Activated naive CD4-positive, alpha-beta T cell treated with anti-CD3 and anti-CD28 coated beads, Interleukin-2, amount 10 ng/mL, durations not matched to agents 7 days and 5 days (primary cell): ENCODE measurements at regions not wholly inside any gene's neighbourhood (a gene's known extent, or its start where the extent isn't known, plus 50 kb on each side); places are given as distances from the start of the nearest gene placed in this dataset.

Experiments
- CTCF ChIA-PET: fragments of 350-600 bp; sonication (Branson Sonifier 250); formaldehyde crosslinking; loops from one replicate; lab custom pipeline; 2021; ENCODE audit warnings: antibody characterized with exemption; lab: Charles Lee
- DNase-seq: peaks from one replicate; pipeline ENCODE4 v3.0.0-alpha.2; 2020
- H3K27ac Mint-ChIP-seq: one replicate; pipeline ENCODE4 v1.8.0; 2021; ENCODE audit warnings: mild to moderate bottlenecking, moderate library complexity, mixed read lengths
- H3K27me3 Mint-ChIP-seq: one replicate; pipeline ENCODE4 v1.8.0; 2021; ENCODE audit warnings: mild to moderate bottlenecking, mixed read lengths
- H3K36me3 Mint-ChIP-seq: one replicate; pipeline ENCODE4 v1.8.0; 2021; ENCODE audit warnings: mixed read lengths
- H3K4me1 Mint-ChIP-seq: one replicate; pipeline ENCODE4 v1.8.0; 2021; ENCODE audit warnings: mixed read lengths
- H3K4me3 Mint-ChIP-seq: one replicate; pipeline ENCODE4 v1.8.0; 2021; ENCODE audit warnings: mild to moderate bottlenecking, moderate library complexity, mixed read lengths
- H3K9me3 Mint-ChIP-seq: one replicate; pipeline ENCODE4 v1.8.0; 2021; ENCODE audit warnings: mixed read lengths

- Mint-ChIP-seq H3K27ac (no peak overlapping the region), H3K9me3 (peaks cover 13% of the 10 kb centered on the region), H3K27me3 (no peaks in the 10 kb centered on the region), H3K36me3 (no peaks in the 10 kb centered on the region), H3K4me1 (no peaks in the 10 kb centered on the region), H3K4me3 (no peak overlapping the region)
- CTCF ChIA-PET: interaction anchor here (0.6 kb wide), 1 partner anchor 16 kb away, joined by 3 read pairs; no protein-coding TSS in a partner anchor
- no peak for DNase-seq
Observed at GRCh38 chr5:110224050-110224449, 502.4 kb downstream of the TMEM232 start.

DNA sequence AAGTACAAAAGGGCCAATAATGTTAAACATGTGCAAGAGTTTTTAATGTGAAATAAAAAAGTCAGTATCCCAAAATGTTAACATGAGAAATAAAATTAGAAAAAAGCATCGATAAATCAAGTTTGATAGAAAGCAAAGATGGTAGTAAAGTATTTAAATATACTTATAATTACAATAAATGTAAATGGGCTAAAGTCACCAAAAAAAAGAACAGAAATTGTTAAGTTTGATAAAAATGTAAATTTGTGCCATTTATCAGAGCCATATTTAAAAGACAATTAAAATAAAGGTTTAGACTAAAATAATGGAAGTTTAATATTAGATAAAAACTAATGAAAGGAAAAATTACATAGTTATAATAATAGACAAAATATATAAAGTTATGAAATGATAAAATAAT, 500.5 kb downstream of the TMEM232 start:
- peaks cover 10% of the 10 kb centered on the region for H3K9me3 Mint-ChIP-seq
- CTCF ChIA-PET: no interaction called here
- DNase-seq: no peak
- no peak overlapping the region for H3K27ac Mint-ChIP-seq
- H3K27me3 Mint-ChIP-seq: no peaks in the 10 kb centered on the region
- no peaks in the 10 kb centered on the region for H3K36me3 Mint-ChIP-seq
- H3K4me3 Mint-ChIP-seq: no peak overlapping the region
- no peaks in the 10 kb centered on the region for H3K4me1 Mint-ChIP-seq

GRCh38 chr5:110239786-110240185, 486.7 kb downstream of the TMEM232 start:
- H3K36me3 Mint-ChIP-seq: no peaks in the 10 kb centered on the region
- no peaks in the 10 kb centered on the region for H3K27me3 Mint-ChIP-seq
- no peaks in the 10 kb centered on the region for H3K4me1 Mint-ChIP-seq
- H3K27ac Mint-ChIP-seq: no peak overlapping the region
- H3K9me3 Mint-ChIP-seq: no peaks in the 10 kb centered on the region
- CTCF ChIA-PET: no interaction called here
- no peak overlapping the region for H3K4me3 Mint-ChIP-seq
- no peak for DNase-seq

DNA sequence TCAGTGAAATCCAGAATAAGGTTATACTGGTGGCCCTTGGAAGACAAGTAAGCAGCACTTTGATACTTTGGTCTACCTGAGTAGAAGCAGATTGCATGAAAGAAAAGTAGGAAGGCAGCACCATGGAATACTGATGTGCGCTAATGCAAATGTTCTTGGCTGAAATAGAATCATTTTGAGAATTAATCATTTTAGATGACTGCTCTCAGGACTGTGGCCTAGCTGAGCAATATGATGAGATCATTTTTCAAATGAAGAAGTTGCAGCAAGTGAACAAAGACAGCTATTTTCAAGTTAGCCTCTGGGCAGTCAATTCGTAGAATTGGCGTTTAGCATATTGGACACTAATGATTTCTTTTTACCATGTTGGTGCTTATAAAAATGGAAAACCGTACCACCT, 483.5 kb downstream of the TMEM232 start:
- Mint-ChIP-seq H3K4me1 (no peaks in the 10 kb centered on the region), H3K27me3 (no peaks in the 10 kb centered on the region), H3K27ac (no peak overlapping the region), H3K4me3 (no peak overlapping the region), H3K9me3 (no peaks in the 10 kb centered on the region), H3K36me3 (no peaks in the 10 kb centered on the region)
- CTCF ChIA-PET: no interaction called here
- DNase-seq: no peak

DNA sequence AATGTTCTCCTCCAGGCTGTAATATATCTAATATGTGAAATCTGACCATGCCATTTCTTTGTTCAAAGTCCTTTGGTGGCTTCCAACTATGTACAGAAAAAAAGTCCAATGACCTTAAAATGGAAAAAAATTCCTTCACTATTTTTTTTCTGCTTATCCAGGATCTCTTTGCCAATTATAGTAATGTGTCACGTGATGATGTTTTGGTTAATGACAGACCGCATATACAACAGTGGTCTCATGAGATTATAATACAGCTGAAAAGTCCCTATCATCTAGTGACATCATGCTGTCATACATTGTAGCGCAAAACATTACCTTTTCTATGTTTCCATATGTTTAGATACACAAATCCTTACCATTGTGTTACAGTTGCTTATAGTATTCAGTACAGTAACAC, 477.6 kb downstream of the TMEM232 start:
- no peak for DNase-seq
- no peaks in the 10 kb centered on the region for H3K36me3 Mint-ChIP-seq
- H3K4me3 Mint-ChIP-seq: no peak overlapping the region
- no peaks in the 10 kb centered on the region for H3K4me1 Mint-ChIP-seq
- H3K27ac Mint-ChIP-seq: no peak overlapping the region
- CTCF ChIA-PET: no interaction called here
- H3K9me3 Mint-ChIP-seq: no peaks in the 10 kb centered on the region
- H3K27me3 Mint-ChIP-seq: no peaks in the 10 kb centered on the region

DNA sequence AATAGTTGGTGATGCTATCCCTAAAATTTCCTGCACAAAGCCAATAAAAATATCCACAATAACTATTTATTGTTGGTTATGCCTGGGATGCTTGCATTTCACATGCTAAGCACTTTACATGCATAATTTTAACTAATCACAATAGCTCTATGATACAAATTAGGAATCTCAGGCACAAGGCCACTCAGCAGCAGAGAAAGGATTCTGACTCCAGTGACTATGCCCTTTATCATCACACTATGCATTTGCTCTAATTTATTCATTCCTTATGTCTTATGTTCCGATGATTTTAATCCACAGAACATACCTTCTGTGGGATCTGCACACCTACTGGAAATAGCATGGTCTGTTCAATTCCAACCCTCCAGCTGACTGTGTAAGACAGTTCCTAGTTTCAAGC, 476.1 kb downstream of the TMEM232 start:
- H3K4me1 Mint-ChIP-seq: no peaks in the 10 kb centered on the region
- no peaks in the 10 kb centered on the region for H3K27me3 Mint-ChIP-seq
- H3K9me3 Mint-ChIP-seq: no peaks in the 10 kb centered on the region
- no peaks in the 10 kb centered on the region for H3K36me3 Mint-ChIP-seq
- DNase-seq: no peak
- no peak overlapping the region for H3K4me3 Mint-ChIP-seq
- CTCF ChIA-PET: no interaction called here
- no peak overlapping the region for H3K27ac Mint-ChIP-seq

DNA sequence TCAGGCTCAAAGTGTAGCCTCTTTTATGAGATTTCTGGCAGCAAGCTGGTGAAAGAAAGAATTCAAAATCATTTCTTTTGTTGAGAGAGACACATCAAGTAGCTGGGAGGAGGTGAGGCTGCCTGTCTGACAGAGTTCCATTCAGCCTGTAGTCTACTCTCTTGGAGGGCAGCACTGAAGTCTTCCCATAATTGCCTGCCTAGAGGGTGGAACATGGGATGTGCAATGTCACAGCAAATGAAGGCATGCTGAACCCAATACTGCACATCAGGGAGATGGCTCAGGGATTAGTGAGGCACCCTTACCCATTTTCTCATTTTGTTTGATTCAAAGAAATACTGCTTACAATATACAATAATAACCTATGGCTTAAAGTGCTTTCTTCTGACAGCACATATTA, 475.7 kb downstream of the TMEM232 start:
- no peaks in the 10 kb centered on the region for H3K27me3 Mint-ChIP-seq
- H3K9me3 Mint-ChIP-seq: no peaks in the 10 kb centered on the region
- H3K4me3 Mint-ChIP-seq: no peak overlapping the region
- H3K27ac Mint-ChIP-seq: no peak overlapping the region
- no peak for DNase-seq
- H3K36me3 Mint-ChIP-seq: no peaks in the 10 kb centered on the region
- CTCF ChIA-PET: no interaction called here
- H3K4me1 Mint-ChIP-seq: no peaks in the 10 kb centered on the region

DNA sequence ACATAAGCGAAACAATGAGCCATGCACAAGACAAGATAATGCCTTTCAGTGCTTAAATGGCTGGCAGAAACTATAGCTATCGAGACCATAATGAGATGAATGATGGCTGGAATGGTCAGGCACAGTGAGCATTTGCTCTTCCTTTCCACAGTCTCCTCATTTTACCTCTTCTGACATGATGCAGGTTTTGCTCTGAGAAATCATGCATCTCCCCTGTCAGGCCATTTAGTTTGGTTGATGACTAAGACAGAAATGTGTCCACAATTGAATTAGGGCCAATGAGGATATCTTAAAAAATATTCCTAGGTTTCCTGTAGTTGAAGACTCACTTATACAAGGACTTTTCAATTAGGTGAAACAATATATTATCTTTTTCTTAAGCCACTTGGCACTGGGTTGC, 475.1 kb downstream of the TMEM232 start:
- Mint-ChIP-seq H3K4me1 (no peaks in the 10 kb centered on the region), H3K27ac (no peak overlapping the region), H3K9me3 (no peaks in the 10 kb centered on the region), H3K4me3 (no peak overlapping the region), H3K27me3 (no peaks in the 10 kb centered on the region), H3K36me3 (no peaks in the 10 kb centered on the region)
- CTCF ChIA-PET: no interaction called here
- DNase-seq: no peak

- CTCF ChIA-PET: interaction anchor here (1.2 kb wide), 1 partner anchor 80 kb away, joined by 3 read pairs; no protein-coding TSS in a partner anchor
- H3K27me3 Mint-ChIP-seq: no peaks in the 10 kb centered on the region
- no peak for DNase-seq
- H3K27ac Mint-ChIP-seq: no peak overlapping the region
- H3K9me3 Mint-ChIP-seq: no peaks in the 10 kb centered on the region
- no peak overlapping the region for H3K4me3 Mint-ChIP-seq
- H3K36me3 Mint-ChIP-seq: no peaks in the 10 kb centered on the region
- H3K4me1 Mint-ChIP-seq: no peaks in the 10 kb centered on the region
Observed at GRCh38 chr5:110255194-110255593, 471.3 kb downstream of the TMEM232 start.

DNA sequence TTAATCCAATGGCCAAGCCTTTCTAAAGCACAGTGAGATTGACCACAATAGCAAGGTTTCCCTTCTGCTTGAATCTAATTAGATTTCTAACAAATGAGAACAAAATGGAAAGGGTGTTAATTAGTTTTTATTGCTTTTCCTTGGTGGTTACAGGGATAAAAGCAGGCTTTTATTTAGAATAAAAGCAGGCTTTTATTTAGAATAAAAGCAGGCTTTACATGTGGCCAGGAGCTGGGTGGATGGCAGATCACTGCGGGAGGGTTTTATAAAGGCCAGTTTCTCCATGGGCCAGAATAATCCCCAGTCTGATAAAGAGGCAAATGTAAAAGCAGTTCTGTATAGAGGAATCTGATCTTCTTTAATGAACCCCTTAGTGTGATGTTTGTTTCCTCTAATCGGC, 470.2 kb downstream of the TMEM232 start:
- Mint-ChIP-seq H3K36me3 (no peaks in the 10 kb centered on the region), H3K27me3 (no peaks in the 10 kb centered on the region), H3K9me3 (no peaks in the 10 kb centered on the region), H3K4me3 (no peak overlapping the region), H3K4me1 (no peaks in the 10 kb centered on the region), H3K27ac (no peak overlapping the region)
- CTCF ChIA-PET: no interaction called here
- no peak for DNase-seq

DNA sequence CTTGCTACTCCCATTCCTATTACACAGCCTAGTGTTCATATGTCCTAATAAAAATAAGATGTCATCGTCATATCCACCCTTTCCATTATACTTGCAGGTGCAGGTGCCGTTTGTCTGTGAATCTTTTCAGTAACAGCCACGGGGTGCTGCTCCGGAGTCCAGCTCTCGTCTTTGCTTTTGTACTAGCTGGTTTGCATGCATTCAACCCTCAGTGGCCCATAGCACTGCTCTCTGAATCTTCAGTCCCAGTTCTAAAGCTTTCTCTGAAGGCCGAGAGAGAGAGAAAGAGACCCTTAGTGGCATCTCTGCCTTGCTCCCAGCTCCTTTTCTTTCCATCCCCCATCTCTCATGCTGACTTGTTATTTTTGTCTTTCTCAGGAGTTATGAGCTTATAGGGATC, 468.5 kb downstream of the TMEM232 start:
- CTCF ChIA-PET: no interaction called here
- H3K4me1 Mint-ChIP-seq: no peaks in the 10 kb centered on the region
- no peak for DNase-seq
- H3K36me3 Mint-ChIP-seq: no peaks in the 10 kb centered on the region
- no peak overlapping the region for H3K27ac Mint-ChIP-seq
- H3K9me3 Mint-ChIP-seq: no peaks in the 10 kb centered on the region
- no peak overlapping the region for H3K4me3 Mint-ChIP-seq
- H3K27me3 Mint-ChIP-seq: no peaks in the 10 kb centered on the region

DNA sequence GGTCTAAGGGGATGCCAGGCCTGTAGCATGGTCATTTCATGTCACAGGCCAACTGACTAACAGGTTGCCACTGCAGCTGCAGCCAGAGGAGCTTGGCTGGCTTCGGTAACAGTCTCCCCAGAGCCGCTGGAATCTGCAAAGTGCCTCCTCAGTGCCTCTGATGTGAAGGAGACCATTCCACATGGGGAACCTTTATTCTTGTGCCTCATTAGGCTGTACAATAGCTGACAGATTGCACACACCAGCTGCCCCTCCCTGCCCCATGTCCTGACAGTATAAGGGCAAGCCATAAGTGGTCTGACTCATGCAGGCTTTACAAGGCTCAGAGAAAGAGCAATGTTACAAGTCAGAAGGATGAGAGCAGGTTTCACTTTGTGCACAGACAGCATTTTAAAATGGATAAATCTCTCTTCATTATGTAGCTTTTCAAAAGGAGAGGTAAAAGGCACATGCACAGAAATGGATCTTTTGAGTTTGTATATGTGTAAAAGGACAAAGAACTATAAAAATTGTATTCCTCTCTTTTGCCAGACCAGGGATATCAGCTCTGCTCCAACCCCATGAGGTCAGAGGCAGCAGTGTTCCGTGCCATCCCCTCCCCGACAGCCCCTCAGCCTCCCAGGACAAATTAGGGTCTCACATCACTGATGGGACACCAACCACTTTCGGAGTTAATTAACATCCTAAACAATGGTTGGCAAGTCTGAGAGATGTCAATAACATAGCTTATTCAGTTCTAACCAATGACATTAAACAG, 467.8 kb downstream of the TMEM232 start:
- H3K9me3 Mint-ChIP-seq: no peaks in the 10 kb centered on the region
- CTCF ChIA-PET: no interaction called here

DNA sequence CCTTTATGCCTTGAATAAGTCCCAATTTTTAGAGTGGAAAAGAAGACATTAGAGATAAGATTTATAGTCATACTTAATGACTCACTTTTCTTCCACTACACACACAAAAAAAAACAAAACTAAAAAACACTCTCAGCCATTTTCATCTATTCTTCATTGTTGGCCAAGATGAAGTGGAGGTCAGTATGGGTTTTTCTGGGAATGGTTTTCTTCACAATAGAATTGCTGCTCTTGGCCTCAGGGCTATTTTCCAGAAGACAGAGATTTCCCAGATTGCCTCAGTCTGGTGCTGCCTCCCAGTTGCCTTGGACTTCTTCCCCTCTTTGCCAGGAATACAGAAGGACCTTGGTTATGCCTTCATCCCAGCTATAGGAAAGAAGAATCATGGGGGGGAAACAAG, 463.7 kb downstream of the TMEM232 start:
- no peaks in the 10 kb centered on the region for H3K9me3 Mint-ChIP-seq
- H3K4me3 Mint-ChIP-seq: no peak overlapping the region
- CTCF ChIA-PET: no interaction called here
- no peak overlapping the region for H3K27ac Mint-ChIP-seq
- no peaks in the 10 kb centered on the region for H3K4me1 Mint-ChIP-seq
- no peaks in the 10 kb centered on the region for H3K36me3 Mint-ChIP-seq
- no peak for DNase-seq
- no peaks in the 10 kb centered on the region for H3K27me3 Mint-ChIP-seq

More for the DNA sequence above, 467.8 kb downstream of the TMEM232 start:
- Mint-ChIP-seq H3K27ac (no peak overlapping the region), H3K27me3 (no peaks in the 10 kb centered on the region), H3K4me1 (no peaks in the 10 kb centered on the region), H3K36me3 (no peaks in the 10 kb centered on the region), H3K4me3 (no peak overlapping the region)
- DNase-seq: no peak

GRCh38 chr5:110264661-110265060, 461.8 kb downstream of the TMEM232 start:
- H3K27me3 Mint-ChIP-seq: no peaks in the 10 kb centered on the region
- no peak overlapping the region for H3K4me3 Mint-ChIP-seq

DNA sequence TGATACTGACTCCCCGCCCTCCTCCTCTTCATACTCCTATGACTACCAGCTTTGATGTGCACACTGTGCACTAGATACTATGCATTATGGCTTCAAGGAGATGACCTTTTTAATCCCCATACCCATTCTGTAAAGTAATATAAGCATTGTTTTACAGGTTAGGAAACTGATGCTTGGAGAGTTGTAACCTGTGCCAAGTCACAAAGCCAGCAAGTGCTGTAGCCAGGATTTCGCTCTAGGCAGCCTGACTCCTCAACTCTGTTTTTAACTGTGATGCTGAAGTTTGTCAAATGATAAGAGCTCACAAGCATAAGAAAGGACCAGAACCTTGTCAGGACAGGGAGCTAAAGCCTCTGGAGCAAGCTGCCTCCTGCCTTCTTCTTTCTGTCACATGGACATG, 461.3 kb downstream of the TMEM232 start:
- H3K27me3 Mint-ChIP-seq: no peaks in the 10 kb centered on the region
- H3K4me1 Mint-ChIP-seq: peaks cover 3% of the 10 kb centered on the region

More at GRCh38 chr5:110264661-110265060, 461.8 kb downstream of the TMEM232 start:
- CTCF ChIA-PET: no interaction called here
- no peak overlapping the region for H3K27ac Mint-ChIP-seq
- H3K4me1 Mint-ChIP-seq: peaks cover 1% of the 10 kb centered on the region
- no peaks in the 10 kb centered on the region for H3K9me3 Mint-ChIP-seq
- H3K36me3 Mint-ChIP-seq: no peaks in the 10 kb centered on the region
- DNase-seq: no peak

More for the DNA sequence above, 461.3 kb downstream of the TMEM232 start:
- Mint-ChIP-seq H3K36me3 (no peaks in the 10 kb centered on the region), H3K27ac (no peak overlapping the region), H3K4me3 (no peak overlapping the region), H3K9me3 (no peaks in the 10 kb centered on the region)
- CTCF ChIA-PET: no interaction called here
- DNase-seq: no peak
